Stomach (tissue), 8 donors: ENCODE measurements at regions not wholly inside any gene's neighbourhood (a gene's known extent, or its start where the extent isn't known, plus 50 kb on each side); places are given as distances from the start of the nearest gene placed in this dataset.

Experiments
- DNase-seq, 2 donors: peaks; one replicate each; pipeline versions ENCODE4 v3.0.0 to v3.0.0-alpha.2; 2013 to 2019
- H3K27ac ChIP-seq, 5 donors: fragments of 200-600 bp in 4 of 5; sonication (generic) in 4 of 5; one replicate each; pipeline ENCODE4 v1.5.1; 2013 to 2019; ENCODE audit warnings: mild to moderate bottlenecking in 1 of 5, moderate library complexity in 1 of 5
- H3K27me3 ChIP-seq, 3 donors: fragments of 200-600 bp; sonication (generic); one replicate each; pipeline ENCODE4 v1.5.1; 2017 to 2019; ENCODE audit warnings: mixed run types in 1 of 3
- H3K36me3 ChIP-seq, 4 donors: fragments of 200-600 bp; sonication (generic); 1 replicate in 3 of 4; 2 replicates in 1 of 4; pipeline ENCODE4 v1.5.1; 2016 to 2019
- H3K4me1 ChIP-seq, 4 donors: fragments of 200-600 bp; sonication (generic); one replicate each; pipeline ENCODE4 v1.5.1; 2016 to 2019
- H3K4me3 ChIP-seq, 4 donors: fragments of 200-600 bp; sonication (generic) in 3 of 4; one replicate each; pipeline ENCODE4 v1.5.1; 2016 to 2019; ENCODE audit warnings: mild to moderate bottlenecking in 1 of 4
- H3K9me3 ChIP-seq, 4 donors: fragments of 200-600 bp; sonication (generic); one replicate each; pipeline ENCODE4 v1.5.1; 2016 to 2019
- CTCF ChIP-seq, 7 experiments: fragments of 450-650 bp in 4 of 7; fragments of 200-600 bp in 3 of 7; sonication (generic) in 3 of 7; IDR thresholded peaks; one replicate each; pipeline ENCODE4 v1.5.1; 2016 to 2019; ENCODE audit warnings: antibody characterized with exemption in 7 of 7, control low read depth in 2 of 7, mild to moderate bottlenecking in 1 of 7
- EP300 ChIP-seq: sonication (generic); formaldehyde crosslinking; IDR thresholded peaks from one replicate; pipeline ENCODE4 v1.6.1; 2017; ENCODE audit warnings: antibody characterized with exemption
- POLR2A ChIP-seq, 4 donors: fragments of 450-650 bp; IDR thresholded peaks; one replicate each; pipeline ENCODE4 v1.6.1; 2016; ENCODE audit warnings: antibody characterized with exemption in 4 of 4, control low read depth in 2 of 4, mild to moderate bottlenecking in 1 of 4, moderate library complexity in 1 of 4
- POLR2AphosphoS5 ChIP-seq, 3 donors: sonication (generic); formaldehyde crosslinking; IDR thresholded peaks; one replicate each; pipeline ENCODE4 v1.6.1; 2016; ENCODE audit warnings: antibody characterized with exemption in 3 of 3
- WGBS, 5 donors: extraction: QIAGEN DNeasy Blood & Tissue Kit in 3 of 5; methylation state at CpG; one replicate each; pipeline versions ENCODE4 v1.1.5 to v1.1.7; 2013 to 2018; 5-methylcytosine and 5-hydroxymethylcytosine counted together
- intact Hi-C: fragments of 100-400 bp; cut with DNase I; formaldehyde crosslinking; loops from one replicate; pipeline ENCODE4 v1.15.1; 2023; ENCODE audit warnings: low total_unique reads
- donor health status: healthy with polysubstance abuse.
- donor health status: Bipolar disorder and iron deficiency.
- donor health status: healthy.

DNA sequence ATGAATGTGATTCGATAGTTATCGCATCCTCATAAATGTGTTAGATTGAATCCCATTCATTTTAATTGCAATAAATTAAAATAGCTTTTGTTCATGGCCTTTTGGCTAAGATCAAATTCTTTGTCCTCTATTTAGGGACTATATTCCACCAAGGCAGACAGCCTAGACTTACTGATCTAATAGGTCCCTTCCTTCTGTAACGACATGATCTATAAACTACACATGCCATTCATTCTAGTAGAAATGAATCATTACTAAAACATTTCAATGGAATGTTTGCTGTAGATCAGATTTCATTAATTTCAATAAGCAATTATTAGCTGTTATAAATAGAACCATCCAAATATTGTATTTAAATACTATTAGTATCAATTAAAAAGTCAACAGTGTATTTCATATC, 526.6 kb upstream of the KLHL1 start:
- DNase-seq: no peak
- TF ChIP-seq EP300: no peak
- TF ChIP-seq POLR2AphosphoS5 (IDR thresholded peaks at IDR 0.05): no peak
- no peak for TF ChIP-seq POLR2A (IDR thresholded peaks at IDR 0.05)
- TF ChIP-seq CTCF (IDR thresholded peaks at IDR 0.05): no peak
- no peaks in the 10 kb centered on the region for H3K36me3 ChIP-seq
- no peak overlapping the region for H3K27ac ChIP-seq
- H3K9me3 ChIP-seq: no peaks in the 10 kb centered on the region
- WGBS, 5 donors: 84 to 89% (median 85%) methylated on average over 3 of the region's 3 CpGs
- intact Hi-C loops: no loop called here
- no peak overlapping the region for H3K4me3 ChIP-seq
- no peaks in the 10 kb centered on the region for H3K4me1 ChIP-seq
- H3K27me3 ChIP-seq: no peaks in the 10 kb centered on the region

GRCh38 chr13:70630247-70630646, 522.0 kb upstream of the KLHL1 start:
- intact Hi-C loops: no loop called here
- 71 to 82% (median 78%) methylated on average over 2 of the region's 2 CpGs for WGBS, 5 donors

GRCh38 chr13:70623239-70623638, 515.0 kb upstream of the KLHL1 start:
- intact Hi-C loops: no loop called here
- H3K4me1 ChIP-seq: no peaks in the 10 kb centered on the region
- H3K4me3 ChIP-seq: no peak overlapping the region
- H3K36me3 ChIP-seq: no peaks in the 10 kb centered on the region
- no peak for TF ChIP-seq POLR2AphosphoS5 (IDR thresholded peaks at IDR 0.05)
- no peak for TF ChIP-seq POLR2A (IDR thresholded peaks at IDR 0.05)
- peak in 3 of 7 experiments; percentile 19 to 36 (median 30) for TF ChIP-seq CTCF (IDR thresholded peaks at IDR 0.05)
- peak in 1 of 2 donors; percentile 47 for DNase-seq
- H3K9me3 ChIP-seq: no peaks in the 10 kb centered on the region
- no peak overlapping the region for H3K27ac ChIP-seq
- no peaks in the 10 kb centered on the region for H3K27me3 ChIP-seq

More at GRCh38 chr13:70630247-70630646, 522.0 kb upstream of the KLHL1 start:
- H3K27me3 ChIP-seq: no peaks in the 10 kb centered on the region
- no peaks in the 10 kb centered on the region for H3K4me1 ChIP-seq
- no peak for DNase-seq
- no peaks in the 10 kb centered on the region for H3K36me3 ChIP-seq
- TF ChIP-seq EP300: no peak
- TF ChIP-seq CTCF (IDR thresholded peaks at IDR 0.05): no peak
- no peak for TF ChIP-seq POLR2A (IDR thresholded peaks at IDR 0.05)
- TF ChIP-seq POLR2AphosphoS5 (IDR thresholded peaks at IDR 0.05): no peak
- H3K4me3 ChIP-seq: no peak overlapping the region
- H3K27ac ChIP-seq: no peak overlapping the region
- no peaks in the 10 kb centered on the region for H3K9me3 ChIP-seq

- TF ChIP-seq CTCF (IDR thresholded peaks at IDR 0.05) (no peak), POLR2A (IDR thresholded peaks at IDR 0.05) (no peak), EP300 (no peak), POLR2AphosphoS5 (IDR thresholded peaks at IDR 0.05) (no peak)
- no peaks in the 10 kb centered on the region for H3K27me3 ChIP-seq
- DNase-seq: no peak
- no peaks in the 10 kb centered on the region for H3K4me1 ChIP-seq
- no peak overlapping the region for H3K27ac ChIP-seq
- intact Hi-C loops: no loop called here
- H3K36me3 ChIP-seq: no peaks in the 10 kb centered on the region
- H3K4me3 ChIP-seq: no peak overlapping the region
- H3K9me3 ChIP-seq: no peaks in the 10 kb centered on the region
- WGBS, 5 donors: 25 to 31% (median 29%) methylated on average over 5 of the region's 5 CpGs
Observed at GRCh38 chr13:70622796-70623195, 514.5 kb upstream of the KLHL1 start.
